ENCODE measurements at regions not wholly inside any gene's neighbourhood (a gene's known extent, or its start where the extent isn't known, plus 50 kb on each side); places are given as distances from the start of the nearest gene placed in this dataset.
"Not testable (repeated sequence)": the region's sequence is repeated elsewhere in the genome, so short reads cannot be mapped to it uniquely, and the experiment has no call there.

DNA sequence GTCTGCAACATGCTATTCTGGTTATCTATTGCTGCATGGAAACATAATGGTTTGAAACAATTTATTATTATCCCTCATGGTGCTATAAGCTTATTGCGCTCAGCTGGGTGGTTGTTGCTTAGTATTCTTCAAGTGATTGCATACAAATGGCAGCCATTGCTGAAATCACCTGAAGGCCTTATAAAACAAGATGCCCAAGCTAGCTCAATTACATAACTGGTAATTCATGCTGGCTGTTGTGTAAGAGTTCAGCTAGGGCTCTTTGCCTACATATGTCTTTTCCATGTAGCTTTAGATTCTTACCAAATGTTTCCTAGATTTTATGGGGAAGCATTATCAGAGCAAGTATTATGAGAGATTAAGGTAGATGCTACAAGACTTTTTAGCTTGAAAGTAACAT, 644.0 kb upstream of the CBLB start:
- TF ChIP-seq, protein P1, sequence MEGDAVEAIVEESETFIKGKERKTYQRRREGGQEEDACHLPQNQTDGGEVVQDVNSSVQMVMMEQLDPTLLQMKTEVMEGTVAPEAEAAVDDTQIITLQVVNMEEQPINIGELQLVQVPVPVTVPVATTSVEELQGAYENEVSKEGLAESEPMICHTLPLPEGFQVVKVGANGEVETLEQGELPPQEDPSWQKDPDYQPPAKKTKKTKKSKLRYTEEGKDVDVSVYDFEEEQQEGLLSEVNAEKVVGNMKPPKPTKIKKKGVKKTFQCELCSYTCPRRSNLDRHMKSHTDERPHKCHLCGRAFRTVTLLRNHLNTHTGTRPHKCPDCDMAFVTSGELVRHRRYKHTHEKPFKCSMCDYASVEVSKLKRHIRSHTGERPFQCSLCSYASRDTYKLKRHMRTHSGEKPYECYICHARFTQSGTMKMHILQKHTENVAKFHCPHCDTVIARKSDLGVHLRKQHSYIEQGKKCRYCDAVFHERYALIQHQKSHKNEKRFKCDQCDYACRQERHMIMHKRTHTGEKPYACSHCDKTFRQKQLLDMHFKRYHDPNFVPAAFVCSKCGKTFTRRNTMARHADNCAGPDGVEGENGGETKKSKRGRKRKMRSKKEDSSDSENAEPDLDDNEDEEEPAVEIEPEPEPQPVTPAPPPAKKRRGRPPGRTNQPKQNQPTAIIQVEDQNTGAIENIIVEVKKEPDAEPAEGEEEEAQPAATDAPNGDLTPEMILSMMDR (IDR thresholded peaks at IDR 0.05; ENCODE audit: control insufficient read depth, extremely low read depth, insufficient read depth) = no peak
- DNase-seq (ENCODE audit: low read depth) = no peak
- H3K4me3 ChIP-seq (ENCODE audit: low read depth, low read length) = no peak overlapping the region

DNA sequence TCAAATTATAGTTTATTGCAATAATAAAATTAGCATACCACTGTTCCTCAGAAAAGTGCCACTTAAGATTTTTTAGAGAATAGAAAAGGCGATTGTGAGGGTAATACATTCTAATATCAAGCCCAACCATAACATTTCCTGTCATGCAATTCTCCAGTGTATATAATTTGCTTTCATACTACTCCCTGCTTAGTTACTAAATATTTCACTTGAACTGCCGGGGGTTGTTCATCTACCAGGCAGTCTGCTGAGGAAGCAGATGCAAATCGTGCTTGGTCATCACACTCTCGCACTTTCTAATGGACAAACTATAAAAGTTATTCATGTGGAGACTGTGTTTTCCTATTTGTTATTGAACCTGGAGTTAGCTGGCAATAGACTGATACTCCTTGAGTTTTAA, 645.6 kb upstream of the CBLB start:
- DNase-seq (ENCODE audit: low read depth) = no peak
- TF ChIP-seq, protein P1 (IDR thresholded peaks at IDR 0.05; ENCODE audit: control insufficient read depth, extremely low read depth, insufficient read depth) = no peak
- no peak overlapping the region for H3K4me3 ChIP-seq (ENCODE audit: low read depth, low read length)

DNA sequence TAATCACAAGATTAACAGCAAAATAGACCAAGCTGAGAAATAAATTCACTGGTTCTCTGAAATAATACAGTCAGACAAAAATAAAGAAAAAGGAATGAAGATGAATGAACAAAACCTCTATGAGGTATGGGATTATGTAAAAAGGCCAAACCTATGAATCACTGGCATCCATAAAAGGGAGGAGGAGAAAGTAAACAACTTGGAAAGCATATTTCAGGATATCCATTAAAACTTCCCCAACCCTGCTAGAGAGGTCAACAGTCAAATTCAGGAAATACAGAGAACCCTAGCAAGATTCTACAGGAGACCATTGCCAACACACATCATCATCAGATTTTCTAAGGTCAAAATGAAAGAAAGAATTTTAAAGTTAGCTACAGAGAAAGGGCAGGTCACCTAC, 649.7 kb upstream of the CBLB start:
- no peak overlapping the region for H3K4me3 ChIP-seq (ENCODE audit: low read depth, low read length)
- DNase-seq (ENCODE audit: low read depth) = no peak
- TF ChIP-seq, protein P1 (IDR thresholded peaks at IDR 0.05; ENCODE audit: control insufficient read depth, extremely low read depth, insufficient read depth) = no peak

DNA sequence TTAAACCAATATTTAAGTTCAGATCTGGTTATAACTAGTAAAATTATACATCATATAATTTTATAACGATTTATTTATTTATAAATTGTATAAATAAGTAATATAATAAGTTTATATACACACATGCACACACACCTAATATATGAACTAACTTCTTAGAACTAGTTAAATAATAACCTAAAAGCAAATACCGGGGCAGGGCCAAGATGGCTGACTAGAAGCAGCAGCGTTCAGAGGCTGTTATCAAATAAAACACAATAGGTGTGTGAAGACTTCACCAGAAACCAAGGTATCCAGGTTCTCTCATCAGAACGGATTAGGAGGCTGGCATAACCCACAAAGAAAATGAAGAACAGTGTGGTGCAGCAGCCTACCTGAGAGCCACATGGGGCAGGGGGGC, 653.6 kb upstream of the CBLB start:
- DNase-seq (ENCODE audit: low read depth) = no peak
- TF ChIP-seq, protein P1 (IDR thresholded peaks at IDR 0.05; ENCODE audit: control insufficient read depth, extremely low read depth, insufficient read depth) = no peak
- H3K4me3 ChIP-seq (ENCODE audit: low read depth, low read length) = no peak overlapping the region

DNA sequence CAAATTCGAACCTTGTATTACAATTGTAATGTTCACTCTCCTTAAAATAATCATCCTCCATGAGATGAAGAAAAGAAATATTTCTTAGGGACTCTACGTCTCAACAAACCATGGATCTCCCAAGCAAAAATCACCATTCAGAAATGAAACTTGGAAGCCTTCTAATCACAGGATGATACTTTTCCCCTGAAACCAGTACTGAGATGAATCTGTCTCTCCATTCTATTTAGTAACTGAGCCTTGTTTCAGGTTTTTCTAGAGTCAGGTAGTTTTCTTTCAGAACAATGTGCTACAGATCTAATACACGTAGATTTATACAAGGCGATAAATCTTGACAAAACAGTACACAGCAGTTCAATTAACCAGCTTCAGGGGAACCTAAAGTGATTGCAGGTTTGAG, 660.1 kb upstream of the CBLB start:
- TF ChIP-seq, protein P1 (IDR thresholded peaks at IDR 0.05; ENCODE audit: control insufficient read depth, extremely low read depth, insufficient read depth) = no peak
- no peak for DNase-seq (ENCODE audit: low read depth)
- H3K4me3 ChIP-seq (ENCODE audit: low read depth, low read length) = no peak overlapping the region

DNA sequence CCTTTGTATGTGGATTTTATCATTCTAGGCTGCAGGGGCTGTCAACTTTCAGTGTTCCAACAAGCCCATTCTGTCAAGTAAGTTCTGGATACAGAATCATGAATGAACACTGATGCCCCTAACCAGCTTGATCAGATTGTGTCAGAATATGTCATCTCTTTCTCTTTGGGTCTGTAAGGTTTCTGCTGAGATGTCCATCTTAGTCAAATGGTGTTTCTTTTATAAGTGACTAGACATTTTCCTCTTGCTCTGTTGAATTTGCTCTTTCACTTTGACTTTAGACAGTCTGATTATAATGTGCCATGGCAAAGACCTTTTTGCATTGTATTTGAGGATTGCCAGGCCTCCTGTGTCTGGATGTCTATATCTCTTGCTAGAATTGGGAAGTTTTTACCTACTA, 660.9 kb upstream of the CBLB start:
- TF ChIP-seq, protein P1 (IDR thresholded peaks at IDR 0.05; ENCODE audit: control insufficient read depth, extremely low read depth, insufficient read depth) = no peak
- no peak for DNase-seq (ENCODE audit: low read depth)
- H3K4me3 ChIP-seq (ENCODE audit: low read depth, low read length) = no peak overlapping the region

DNA sequence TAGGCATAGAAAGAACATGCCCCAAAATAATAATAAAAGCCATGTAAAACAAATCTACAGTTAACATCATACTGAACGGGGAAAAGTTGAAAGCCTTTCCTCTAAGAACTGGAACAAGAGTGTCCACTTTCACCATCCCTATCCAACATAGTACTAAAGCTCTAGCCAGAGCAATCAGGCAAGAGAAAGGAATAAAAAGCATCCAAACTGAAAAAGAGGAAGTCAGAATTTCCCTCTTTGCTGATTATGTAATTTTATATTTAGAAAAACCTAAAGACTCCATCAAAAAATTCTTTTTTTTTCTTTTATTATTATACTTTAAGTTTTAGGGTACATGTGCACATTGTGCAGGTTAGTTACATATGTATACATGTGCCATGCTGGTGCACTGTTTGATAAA, 661.6 kb upstream of the CBLB start:
- DNase-seq (ENCODE audit: low read depth) = no peak
- no peak overlapping the region for H3K4me3 ChIP-seq (ENCODE audit: low read depth, low read length)
- TF ChIP-seq, protein P1 (IDR thresholded peaks at IDR 0.05; ENCODE audit: control insufficient read depth, extremely low read depth, insufficient read depth) = no peak

DNA sequence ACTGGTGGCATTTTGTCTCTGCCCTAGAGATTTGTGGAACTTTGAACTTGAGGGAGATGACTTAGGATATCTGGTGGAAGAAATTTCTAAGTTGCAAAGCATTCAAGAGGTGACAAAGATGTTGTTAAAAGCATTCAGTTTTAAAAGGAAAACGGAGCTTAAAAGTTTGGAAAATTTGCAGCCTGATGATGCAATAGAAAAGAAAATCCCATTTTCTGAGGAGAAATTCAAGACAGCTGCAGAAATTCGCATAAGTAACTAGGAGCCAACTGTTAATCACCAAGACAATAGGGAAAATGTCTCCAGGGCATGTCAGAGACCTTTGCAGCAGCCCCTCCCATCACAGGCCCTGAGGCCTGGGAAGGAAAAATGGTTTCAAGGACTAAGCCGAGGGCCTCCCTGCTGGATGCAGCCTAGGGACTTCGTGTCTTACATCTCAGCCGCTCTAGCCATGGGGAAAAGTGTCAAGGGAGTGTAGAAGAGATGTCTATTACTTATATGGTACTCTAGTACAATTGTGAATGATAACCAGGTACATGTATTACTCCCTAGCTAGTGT, 663.0 kb upstream of the CBLB start:
- DNase-seq (ENCODE audit: low read depth); H3K4me3 ChIP-seq (ENCODE audit: low read depth, low read length): not testable (repeated sequence)

Measured in LNCaP clone FGC (cell line).